ENCODE measurements at regions not wholly inside any gene's neighbourhood (a gene's known extent, or its start where the extent isn't known, plus 50 kb on each side); places are given as distances from the start of the nearest gene placed in this dataset.
"Not testable (repeated sequence)": the region's sequence is repeated elsewhere in the genome, so short reads cannot be mapped to it uniquely, and the experiment has no call there.

GRCh38 chr6:170037541-170038250 is 253.2 kb downstream of the DLL1 start:
- Histone ChIP-seq H3K9ac (ENCODE audit: low read depth, low read length) (no peak overlapping the region), H3K4me3 (ENCODE audit: low read length) (no peak overlapping the region), H3K4me1 (ENCODE audit: insufficient read depth, low read length) (peaks cover 40% of the 10 kb centered on the region), H3K9me3 (ENCODE audit: insufficient read depth, low read depth, low read length) (peaks cover 7% of the 10 kb centered on the region; the same call in 1 of the 2 replicates), H3K27ac (ENCODE audit: low read depth, low read length) (peak overlapping the region; percentile 24; the same call in 1 of the 2 replicates), H3K27me3 (ENCODE audit: insufficient read depth, low read length) (no peaks in the 10 kb centered on the region), H3K36me3 (ENCODE audit: insufficient read depth, low read length) (no peaks in the 10 kb centered on the region)
- 71% methylated on average over 15 of the region's 15 CpGs for WGBS

GRCh38 chr6:170036916-170037315 is 254.0 kb downstream of the DLL1 start:
- no peaks in the 10 kb centered on the region for H3K36me3 ChIP-seq (ENCODE audit: insufficient read depth, low read length)
- H3K27ac ChIP-seq (ENCODE audit: low read depth, low read length): no peak overlapping the region
- H3K9ac ChIP-seq (ENCODE audit: low read depth, low read length): no peak overlapping the region
- H3K4me3 ChIP-seq (ENCODE audit: low read length): no peak overlapping the region
- peaks cover 7% of the 10 kb centered on the region; the same call in 1 of the 2 replicates for H3K9me3 ChIP-seq (ENCODE audit: insufficient read depth, low read depth, low read length)
- no peaks in the 10 kb centered on the region for H3K27me3 ChIP-seq (ENCODE audit: insufficient read depth, low read length)
- H3K4me1 ChIP-seq (ENCODE audit: insufficient read depth, low read length): peaks cover 40% of the 10 kb centered on the region
- 45% methylated on average over 7 of the region's 7 CpGs for WGBS

- peak overlapping the region; percentile 42; the same call in 1 of the 2 replicates for H3K27ac ChIP-seq (ENCODE audit: low read depth, low read length)
- not testable (repeated sequence) for H3K36me3 ChIP-seq (ENCODE audit: insufficient read depth, low read length); H3K9me3 ChIP-seq (ENCODE audit: insufficient read depth, low read depth, low read length); H3K9ac ChIP-seq (ENCODE audit: low read depth, low read length); H3K4me3 ChIP-seq (ENCODE audit: low read length); H3K27me3 ChIP-seq (ENCODE audit: insufficient read depth, low read length)
- 48% methylated on average over 1 of the region's 1 CpG for WGBS
- peaks cover 40% of the 10 kb centered on the region for H3K4me1 ChIP-seq (ENCODE audit: insufficient read depth, low read length)
These were observed 254.5 kb downstream of the DLL1 start for GRCh38 chr6:170036367-170036766.

- peaks cover 39% of the 10 kb centered on the region for H3K4me1 ChIP-seq (ENCODE audit: insufficient read depth, low read length)
- H3K4me3 ChIP-seq (ENCODE audit: low read length): no peak overlapping the region
- peak overlapping the region; percentile 42; the same call in 1 of the 2 replicates for H3K9ac ChIP-seq (ENCODE audit: low read depth, low read length)
- H3K9me3 ChIP-seq (ENCODE audit: insufficient read depth, low read depth, low read length): peaks cover 7% of the 10 kb centered on the region; the same call in 1 of the 2 replicates
- no peaks in the 10 kb centered on the region for H3K36me3 ChIP-seq (ENCODE audit: insufficient read depth, low read length)
- peak overlapping the region; percentile 68; the same call in 1 of the 2 replicates for H3K27ac ChIP-seq (ENCODE audit: low read depth, low read length)
- 40% methylated on average over 4 of the region's 4 CpGs for WGBS
- no peaks in the 10 kb centered on the region for H3K27me3 ChIP-seq (ENCODE audit: insufficient read depth, low read length)
These were observed 255.0 kb downstream of the DLL1 start for GRCh38 chr6:170035901-170036304.

- Histone ChIP-seq H3K4me1 (ENCODE audit: insufficient read depth, low read length) (peaks cover 33% of the 10 kb centered on the region), H3K27me3 (ENCODE audit: insufficient read depth, low read length) (no peaks in the 10 kb centered on the region), H3K9me3 (ENCODE audit: insufficient read depth, low read depth, low read length) (peaks cover 7% of the 10 kb centered on the region; the same call in 1 of the 2 replicates), H3K27ac (ENCODE audit: low read depth, low read length) (no peak overlapping the region), H3K36me3 (ENCODE audit: insufficient read depth, low read length) (no peaks in the 10 kb centered on the region), H3K4me3 (ENCODE audit: low read length) (no peak overlapping the region), H3K9ac (ENCODE audit: low read depth, low read length) (no peak overlapping the region)
- 91% methylated on average over 2 of the region's 3 CpGs for WGBS
These were observed 255.8 kb downstream of the DLL1 start for GRCh38 chr6:170035044-170035443.

- Histone ChIP-seq H3K27ac (ENCODE audit: low read depth, low read length) (no peak overlapping the region), H3K27me3 (ENCODE audit: insufficient read depth, low read length) (no peaks in the 10 kb centered on the region), H3K4me3 (ENCODE audit: low read length) (no peak overlapping the region), H3K9ac (ENCODE audit: low read depth, low read length) (no peak overlapping the region), H3K4me1 (ENCODE audit: insufficient read depth, low read length) (peaks cover 33% of the 10 kb centered on the region), H3K36me3 (ENCODE audit: insufficient read depth, low read length) (no peaks in the 10 kb centered on the region), H3K9me3 (ENCODE audit: insufficient read depth, low read depth, low read length) (peaks cover 7% of the 10 kb centered on the region; the same call in 1 of the 2 replicates)
- 87% methylated on average over 12 of the region's 12 CpGs for WGBS
These were observed 256.6 kb downstream of the DLL1 start for GRCh38 chr6:170034294-170034693.

- WGBS: 92% methylated on average over 4 of the region's 4 CpGs
- Histone ChIP-seq H3K9ac (ENCODE audit: low read depth, low read length) (no peak overlapping the region), H3K4me3 (ENCODE audit: low read length) (no peak overlapping the region), H3K9me3 (ENCODE audit: insufficient read depth, low read depth, low read length) (peaks cover 7% of the 10 kb centered on the region; the same call in 1 of the 2 replicates), H3K27ac (ENCODE audit: low read depth, low read length) (no peak overlapping the region), H3K36me3 (ENCODE audit: insufficient read depth, low read length) (no peaks in the 10 kb centered on the region), H3K27me3 (ENCODE audit: insufficient read depth, low read length) (no peaks in the 10 kb centered on the region), H3K4me1 (ENCODE audit: insufficient read depth, low read length) (peaks cover 33% of the 10 kb centered on the region)
These were observed 257.2 kb downstream of the DLL1 start for GRCh38 chr6:170033666-170034065.

GRCh38 chr6:170032706-170033309 is 258.1 kb downstream of the DLL1 start:
- WGBS: 94% methylated on average over 9 of the region's 9 CpGs
- Histone ChIP-seq H3K9ac (ENCODE audit: low read depth, low read length) (no peak overlapping the region), H3K36me3 (ENCODE audit: insufficient read depth, low read length) (no peaks in the 10 kb centered on the region), H3K4me3 (ENCODE audit: low read length) (no peak overlapping the region), H3K4me1 (ENCODE audit: insufficient read depth, low read length) (peaks cover 26% of the 10 kb centered on the region), H3K27me3 (ENCODE audit: insufficient read depth, low read length) (no peaks in the 10 kb centered on the region; the same call in 1 of the 2 replicates), H3K27ac (ENCODE audit: low read depth, low read length) (no peak overlapping the region), H3K9me3 (ENCODE audit: insufficient read depth, low read depth, low read length) (peaks cover 7% of the 10 kb centered on the region; the same call in 1 of the 2 replicates)

- Histone ChIP-seq H3K4me1 (ENCODE audit: insufficient read depth, low read length) (peaks cover 20% of the 10 kb centered on the region), H3K4me3 (ENCODE audit: low read length) (no peak overlapping the region), H3K27me3 (ENCODE audit: insufficient read depth, low read length) (no peaks in the 10 kb centered on the region; the same call in 1 of the 2 replicates), H3K36me3 (ENCODE audit: insufficient read depth, low read length) (no peaks in the 10 kb centered on the region), H3K9me3 (ENCODE audit: insufficient read depth, low read depth, low read length) (peaks cover 7% of the 10 kb centered on the region; the same call in 1 of the 2 replicates), H3K27ac (ENCODE audit: low read depth, low read length) (no peak overlapping the region), H3K9ac (ENCODE audit: low read depth, low read length) (no peak overlapping the region)
- 93% methylated on average over 6 of the region's 6 CpGs for WGBS
These were observed 258.7 kb downstream of the DLL1 start for GRCh38 chr6:170032197-170032596.

- H3K9ac ChIP-seq (ENCODE audit: low read depth, low read length): no peak overlapping the region
- 85% methylated on average over 11 of the region's 11 CpGs for WGBS
- H3K36me3 ChIP-seq (ENCODE audit: insufficient read depth, low read length): no peaks in the 10 kb centered on the region
- H3K27ac ChIP-seq (ENCODE audit: low read depth, low read length): no peak overlapping the region
- no peaks in the 10 kb centered on the region; the same call in 1 of the 2 replicates for H3K27me3 ChIP-seq (ENCODE audit: insufficient read depth, low read length)
- H3K4me1 ChIP-seq (ENCODE audit: insufficient read depth, low read length): peaks cover 16% of the 10 kb centered on the region
- peaks cover 7% of the 10 kb centered on the region; the same call in 1 of the 2 replicates for H3K9me3 ChIP-seq (ENCODE audit: insufficient read depth, low read depth, low read length)
- H3K4me3 ChIP-seq (ENCODE audit: low read length): no peak overlapping the region
These were observed 259.2 kb downstream of the DLL1 start for GRCh38 chr6:170031684-170032121.

- H3K4me1 ChIP-seq (ENCODE audit: insufficient read depth, low read length): peaks cover 16% of the 10 kb centered on the region
- no peak overlapping the region for H3K9ac ChIP-seq (ENCODE audit: low read depth, low read length)
- H3K27me3 ChIP-seq (ENCODE audit: insufficient read depth, low read length): no peaks in the 10 kb centered on the region; the same call in 1 of the 2 replicates
- no peaks in the 10 kb centered on the region for H3K36me3 ChIP-seq (ENCODE audit: insufficient read depth, low read length)
- no peak overlapping the region for H3K4me3 ChIP-seq (ENCODE audit: low read length)
- H3K9me3 ChIP-seq (ENCODE audit: insufficient read depth, low read depth, low read length): peaks cover 7% of the 10 kb centered on the region; the same call in 1 of the 2 replicates
- H3K27ac ChIP-seq (ENCODE audit: low read depth, low read length): no peak overlapping the region
- WGBS: 92% methylated on average over 16 of the region's 16 CpGs
These were observed 259.9 kb downstream of the DLL1 start for GRCh38 chr6:170030821-170031471.

All from HUES64 (cell line).